Panc1 (cell line): ENCODE measurements at regions not wholly inside any gene's neighbourhood (a gene's known extent, or its start where the extent isn't known, plus 50 kb on each side); places are given as distances from the start of the nearest gene placed in this dataset.

Experiments
- ATAC-seq: fragments of 200-7000 bp; cut with Tn5 transposase; 2 replicates; pipeline ENCODE4 v1.9.1; 2020; ENCODE audit warnings: mild to moderate bottlenecking, moderate library complexity
- BruUV-seq: library from RNA; stranded (reverse); fragments of 400-500 nt; replicated peaks from 2 replicates; lab custom pipeline; 2021; lab: Mats Ljungman, UMichigan
- CTCF ChIA-PET: fragments of 300-600 bp; sonication (Branson Sonifier 250); formaldehyde crosslinking; loops from one replicate; lab custom pipeline; 2022; ENCODE audit warnings: antibody characterized with exemption; lab: Charles Lee
- POLR2A ChIA-PET: fragments of 300-600 bp; sonication (Branson Sonifier 250); formaldehyde crosslinking; loops from one replicate; lab custom pipeline; 2022; ENCODE audit warnings: antibody characterized with exemption; lab: Charles Lee
- DNase-seq: peaks from one replicate; pipeline ENCODE4 v3.0.0-alpha.2; 2010; ENCODE audit warnings: low read depth, low spot score
- H3K27ac ChIP-seq: 2 replicates; pipeline ENCODE4 v1.5.1; 2011; ENCODE audit warnings: mild to moderate bottlenecking, low read length, inconsistent platforms
- H3K27me3 ChIP-seq: fragments of 200-500 bp; sonication (Bioruptor generic); 2 replicates; pipeline ENCODE4 v1.6.0; 2014; ENCODE audit warnings: low read length, inconsistent platforms; ENCODE audit not compliant: control insufficient read depth, insufficient read depth
- H3K36me3 ChIP-seq: fragments of 200-500 bp; sonication (Bioruptor generic); 2 replicates; pipeline ENCODE4 v1.5.1; 2014; ENCODE audit warnings: inconsistent platforms, mild to moderate bottlenecking, low read length, moderate library complexity; ENCODE audit not compliant: control insufficient read depth, insufficient read depth
- H3K4me1 ChIP-seq: 2 replicates; pipeline ENCODE4 v1.5.1; 2011; ENCODE audit warnings: inconsistent platforms, mild to moderate bottlenecking, low read length, moderate library complexity; ENCODE audit not compliant: control insufficient read depth, insufficient read depth
- H3K4me3 ChIP-seq, 2 experiments: 2 replicates each; pipeline ENCODE4 v1.5.1; 2011 to 2012; ENCODE audit warnings: low read depth in 2 of 2, low read length in 2 of 2, mild to moderate bottlenecking in 2 of 2, inconsistent platforms in 1 of 2, moderate library complexity in 1 of 2
- H3K9me3 ChIP-seq: fragments of 200-500 bp; sonication (Bioruptor generic); 2 replicates; pipeline ENCODE4 v1.5.1; 2014; ENCODE audit warnings: low read depth, mild to moderate bottlenecking, inconsistent platforms, low read length, moderate library complexity; ENCODE audit not compliant: control insufficient read depth, insufficient read depth
- POLR2AphosphoS5 ChIP-seq: IDR thresholded peaks from 2 replicates; pipeline ENCODE4 v1.6.1; 2012; ENCODE audit warnings: mild to moderate bottlenecking, low read depth, low read length, moderate library complexity
- REST ChIP-seq, 2 experiments: IDR thresholded peaks; 2 replicates each; pipeline ENCODE4 v1.6.1; 2011 to 2012; ENCODE audit warnings: low read depth in 2 of 2, control low read depth in 1 of 2, low read length in 1 of 2, mild to moderate bottlenecking in 1 of 2, moderate library complexity in 1 of 2; ENCODE audit not compliant: insufficient read depth in 1 of 2
- SIN3A ChIP-seq: IDR thresholded peaks from 2 replicates; pipeline ENCODE4 v1.6.1; 2012; ENCODE audit warnings: low read depth, mild to moderate bottlenecking, low read length, moderate library complexity, borderline replicate concordance; ENCODE audit not compliant: insufficient read depth
- TCF7L2 ChIP-seq: IDR thresholded peaks from 2 replicates; pipeline ENCODE4 v1.6.1; 2011; ENCODE audit warnings: mild to moderate bottlenecking, low read depth, low read length, inconsistent platforms
- in situ Hi-C: cut with HindIII; loops from 2 replicates; pipeline ENCODE4 v1.10.0; 2016; ENCODE audit warnings: low sequenced_read_pairs, low pct_unique_long_range_greater_than_20kb
- intact Hi-C: fragments of 100-400 bp; cut with micrococcal nuclease; formaldehyde crosslinking; loops from one replicate; pipeline ENCODE4 v1.10.0; 2022; ENCODE audit not compliant: unreplicated experiment
- TF ChIP-seq, protein P1 (sequence below): fragments of 450-650 bp; IDR thresholded peaks from 2 replicates; pipeline ENCODE4 v1.5.1; 2017; ENCODE audit warnings: mild to moderate bottlenecking

DNA sequence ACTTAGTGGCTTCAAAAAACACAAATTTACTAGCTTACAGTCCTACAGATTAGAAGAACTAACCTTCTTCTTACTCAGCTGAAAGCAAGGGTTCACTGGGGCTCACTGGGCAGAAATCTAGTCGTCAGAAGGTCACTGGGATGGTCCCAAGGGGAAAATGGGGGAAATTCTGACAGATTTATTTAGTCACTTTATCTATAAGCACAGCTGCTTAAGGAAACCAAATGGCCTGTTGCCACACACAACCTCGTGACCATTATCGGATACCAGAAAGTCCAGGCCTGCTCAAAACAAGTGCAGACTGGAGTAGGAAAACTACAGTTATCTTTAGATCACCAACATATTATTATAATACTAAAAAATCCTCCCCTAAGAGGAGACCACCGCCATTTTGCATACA lies 374.6 kb upstream of the ASIC2 start:
- Histone ChIP-seq H3K9me3 (no peaks in the 10 kb centered on the region), H3K27me3 (peaks cover 13% of the 10 kb centered on the region; the same call in 1 of the 2 replicates), H3K27ac (no peak overlapping the region), H3K4me1 (no peaks in the 10 kb centered on the region), H3K4me3 (no peak overlapping the region), H3K36me3 (no peaks in the 10 kb centered on the region)
- TF ChIP-seq, protein P1, sequence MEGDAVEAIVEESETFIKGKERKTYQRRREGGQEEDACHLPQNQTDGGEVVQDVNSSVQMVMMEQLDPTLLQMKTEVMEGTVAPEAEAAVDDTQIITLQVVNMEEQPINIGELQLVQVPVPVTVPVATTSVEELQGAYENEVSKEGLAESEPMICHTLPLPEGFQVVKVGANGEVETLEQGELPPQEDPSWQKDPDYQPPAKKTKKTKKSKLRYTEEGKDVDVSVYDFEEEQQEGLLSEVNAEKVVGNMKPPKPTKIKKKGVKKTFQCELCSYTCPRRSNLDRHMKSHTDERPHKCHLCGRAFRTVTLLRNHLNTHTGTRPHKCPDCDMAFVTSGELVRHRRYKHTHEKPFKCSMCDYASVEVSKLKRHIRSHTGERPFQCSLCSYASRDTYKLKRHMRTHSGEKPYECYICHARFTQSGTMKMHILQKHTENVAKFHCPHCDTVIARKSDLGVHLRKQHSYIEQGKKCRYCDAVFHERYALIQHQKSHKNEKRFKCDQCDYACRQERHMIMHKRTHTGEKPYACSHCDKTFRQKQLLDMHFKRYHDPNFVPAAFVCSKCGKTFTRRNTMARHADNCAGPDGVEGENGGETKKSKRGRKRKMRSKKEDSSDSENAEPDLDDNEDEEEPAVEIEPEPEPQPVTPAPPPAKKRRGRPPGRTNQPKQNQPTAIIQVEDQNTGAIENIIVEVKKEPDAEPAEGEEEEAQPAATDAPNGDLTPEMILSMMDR: no peak
- TF ChIP-seq REST (IDR thresholded peaks at IDR 0.05; ENCODE audit: insufficient read depth in 1 of 2, low read depth in 2 of 2, low read length in 1 of 2): no peak
- no peak for TF ChIP-seq SIN3A
- TF ChIP-seq TCF7L2: no peak
- TF ChIP-seq POLR2AphosphoS5: no peak
- ATAC-seq: no peak
- ChIA-PET POLR2A (no interaction called here), CTCF (no interaction called here)
- in situ Hi-C loops (no loop called here), intact Hi-C loops (no loop called here)
- no TSS peak for BruUV-seq
- no peak for DNase-seq

- no TSS peak for BruUV-seq
- ChIA-PET CTCF (no interaction called here), POLR2A (no interaction called here)
- Histone ChIP-seq H3K27ac (no peak overlapping the region), H3K9me3 (no peaks in the 10 kb centered on the region), H3K27me3 (peaks cover 13% of the 10 kb centered on the region; the same call in 1 of the 2 replicates), H3K4me1 (no peaks in the 10 kb centered on the region), H3K36me3 (no peaks in the 10 kb centered on the region), H3K4me3 (no peak overlapping the region)
- TF ChIP-seq TCF7L2: no peak
- TF ChIP-seq, protein P1: no peak
- no peak for TF ChIP-seq POLR2AphosphoS5
- TF ChIP-seq SIN3A: no peak
- DNase-seq: no peak
- intact Hi-C loops: no loop called here
- in situ Hi-C loops: no loop called here
- ATAC-seq: no peak
Measured at GRCh38 chr17:33668516-33668915, 375.4 kb upstream of the ASIC2 start.
